SJCRH30 (cell line): ENCODE measurements at regions not wholly inside any gene's neighbourhood (a gene's known extent, or its start where the extent isn't known, plus 50 kb on each side); places are given as distances from the start of the nearest gene placed in this dataset.

Experiments used
- DNase-seq, 2 experiments: peaks; one replicate each; pipeline ENCODE4 v3.0.0-alpha.2; 2015 to 2020
- H3K27ac ChIP-seq: fragments of 250-450 bp; sonication (Bioruptor Pico); 2 replicates; pipeline ENCODE4 v1.5.1; 2020; ENCODE audit warnings: mild to moderate bottlenecking, moderate library complexity
- H3K27me3 ChIP-seq: fragments of 250-450 bp; sonication (Bioruptor Pico); 2 replicates; pipeline ENCODE4 v1.5.1; 2020; ENCODE audit warnings: mild to moderate bottlenecking, moderate library complexity
- H3K36me3 ChIP-seq: fragments of 250-450 bp; sonication (Bioruptor Pico); 2 replicates; pipeline ENCODE4 v1.5.1; 2020; ENCODE audit warnings: mild to moderate bottlenecking, moderate library complexity
- H3K4me1 ChIP-seq: fragments of 250-450 bp; sonication (Bioruptor Pico); 2 replicates; pipeline ENCODE4 v1.5.1; 2020; ENCODE audit warnings: mild to moderate bottlenecking, moderate library complexity
- H3K4me3 ChIP-seq: fragments of 250-450 bp; sonication (Bioruptor Pico); 2 replicates; pipeline ENCODE4 v1.5.1; 2020; ENCODE audit warnings: mild to moderate bottlenecking, moderate library complexity
- H3K9me3 ChIP-seq: fragments of 250-450 bp; sonication (Bioruptor Pico); replicated peaks from 2 replicates; pipeline ENCODE4 v1.5.1; 2020; ENCODE audit warnings: mild to moderate bottlenecking, moderate library complexity

- Histone ChIP-seq H3K27ac (no peak overlapping the region), H3K9me3 (no peaks in the 10 kb centered on the region), H3K4me3 (no peak overlapping the region), H3K27me3 (no peaks in the 10 kb centered on the region), H3K4me1 (no peaks in the 10 kb centered on the region), H3K36me3 (no peaks in the 10 kb centered on the region)
- DNase-seq = no peak
These were observed 401.2 kb downstream of the CDC14C start for GRCh38 chr7:49325571-49325970.

GRCh38 chr7:49327155-49327554 is 402.8 kb downstream of the CDC14C start:
- no peak overlapping the region for H3K4me3 ChIP-seq
- no peaks in the 10 kb centered on the region for H3K9me3 ChIP-seq
- no peaks in the 10 kb centered on the region for H3K27me3 ChIP-seq
- H3K4me1 ChIP-seq = no peaks in the 10 kb centered on the region
- H3K27ac ChIP-seq = no peak overlapping the region
- DNase-seq = no peak
- H3K36me3 ChIP-seq = no peaks in the 10 kb centered on the region

GRCh38 chr7:49333180-49333881 is 409.0 kb downstream of the CDC14C start:
- no peaks in the 10 kb centered on the region for H3K4me1 ChIP-seq
- no peak overlapping the region for H3K4me3 ChIP-seq
- no peaks in the 10 kb centered on the region for H3K27me3 ChIP-seq
- DNase-seq = no peak
- H3K9me3 ChIP-seq = no peaks in the 10 kb centered on the region
- H3K27ac ChIP-seq = no peak overlapping the region
- no peaks in the 10 kb centered on the region for H3K36me3 ChIP-seq

DNA sequence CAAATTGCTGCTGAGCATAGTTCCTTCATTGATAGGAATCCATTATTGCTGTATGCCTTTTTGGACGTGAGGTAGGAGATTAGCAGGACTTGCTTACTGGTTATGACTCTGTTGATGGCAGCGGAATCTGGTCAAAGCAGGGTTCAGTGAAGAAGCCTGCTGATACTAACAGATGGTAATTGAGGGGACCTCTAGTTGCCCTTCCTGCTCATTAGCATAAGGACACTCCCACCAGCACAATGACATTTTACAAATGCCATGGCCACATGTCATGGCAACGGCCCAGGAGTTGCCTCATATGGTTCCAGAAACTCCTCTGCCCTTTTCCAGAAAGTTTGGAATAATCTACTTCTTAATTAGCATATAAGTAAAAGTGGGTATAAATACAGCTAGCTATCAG is 417.5 kb downstream of the CDC14C start:
- Histone ChIP-seq H3K36me3 (no peaks in the 10 kb centered on the region), H3K4me3 (no peak overlapping the region), H3K4me1 (no peaks in the 10 kb centered on the region), H3K9me3 (no peaks in the 10 kb centered on the region), H3K27me3 (no peaks in the 10 kb centered on the region), H3K27ac (no peak overlapping the region)
- DNase-seq = no peak

GRCh38 chr7:49344556-49344955 is 420.2 kb downstream of the CDC14C start:
- Histone ChIP-seq H3K27me3 (no peaks in the 10 kb centered on the region), H3K36me3 (no peaks in the 10 kb centered on the region), H3K9me3 (no peaks in the 10 kb centered on the region), H3K4me3 (no peak overlapping the region), H3K4me1 (no peaks in the 10 kb centered on the region), H3K27ac (no peak overlapping the region)
- DNase-seq = no peak

GRCh38 chr7:49346195-49346899 is 422.0 kb downstream of the CDC14C start:
- Histone ChIP-seq H3K27me3 (0 out of 2 replicates have a peak, but pooled peaks cover 5% of the 10 kb centered on the region), H3K27ac (no peak overlapping the region)

GRCh38 chr7:49367072-49367471 is 406.4 kb upstream of the VWC2 start:
- Histone ChIP-seq H3K9me3 (no peaks in the 10 kb centered on the region), H3K27ac (no peak overlapping the region), H3K36me3 (no peaks in the 10 kb centered on the region), H3K4me3 (no peak overlapping the region), H3K27me3 (0 out of 2 replicates have a peak, but pooled peaks cover 3% of the 10 kb centered on the region), H3K4me1 (no peaks in the 10 kb centered on the region)
- DNase-seq = no peak

More at GRCh38 chr7:49346195-49346899, 422.0 kb downstream of the CDC14C start:
- Histone ChIP-seq H3K4me1 (no peaks in the 10 kb centered on the region), H3K9me3 (no peaks in the 10 kb centered on the region), H3K36me3 (no peaks in the 10 kb centered on the region), H3K4me3 (no peak overlapping the region)
- DNase-seq = no peak

- Histone ChIP-seq H3K36me3 (no peaks in the 10 kb centered on the region), H3K27ac (no peak overlapping the region), H3K4me1 (no peaks in the 10 kb centered on the region), H3K4me3 (no peak overlapping the region), H3K9me3 (no peaks in the 10 kb centered on the region), H3K27me3 (peaks cover 12% of the 10 kb centered on the region; the same call in 1 of the 2 replicates)
- no peak for DNase-seq
These were observed 401.7 kb upstream of the VWC2 start for GRCh38 chr7:49371771-49372170.

DNA sequence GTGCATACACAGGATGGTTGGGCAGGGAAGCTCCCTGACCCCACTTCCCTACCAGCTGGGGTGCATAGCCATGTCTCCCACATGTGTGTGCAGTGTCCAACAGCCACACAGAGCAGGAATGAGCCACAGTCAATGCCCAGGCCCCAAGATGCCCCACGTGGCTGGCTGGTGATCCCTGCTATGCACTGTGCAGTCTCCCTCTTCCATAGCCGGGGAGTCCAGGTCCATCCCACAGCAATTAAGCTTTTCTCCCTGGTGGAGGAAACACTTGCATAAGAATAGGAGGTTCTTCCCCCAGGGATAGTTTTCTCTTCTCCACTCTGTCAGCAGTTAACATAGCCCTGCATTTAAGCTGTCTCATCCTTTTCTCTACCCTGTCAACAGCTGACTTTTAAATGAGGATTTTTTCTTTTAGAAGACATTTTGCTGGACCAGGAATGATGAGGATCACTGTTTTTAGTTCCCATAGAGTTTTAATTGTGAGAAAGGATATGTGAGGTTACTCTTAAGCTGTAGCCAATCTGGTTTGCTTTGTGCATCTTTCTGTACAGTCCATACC is 396.5 kb upstream of the VWC2 start:
- H3K36me3 ChIP-seq = no peaks in the 10 kb centered on the region
- H3K9me3 ChIP-seq = 0 out of 2 replicates have a peak, but pooled peaks cover 4% of the 10 kb centered on the region
- no peaks in the 10 kb centered on the region for H3K4me1 ChIP-seq
- no peak for DNase-seq
- H3K27ac ChIP-seq = no peak overlapping the region
- no peak overlapping the region for H3K4me3 ChIP-seq
- H3K27me3 ChIP-seq = peaks cover 9% of the 10 kb centered on the region; the same call in 1 of the 2 replicates

GRCh38 chr7:49386792-49387191 is 386.6 kb upstream of the VWC2 start:
- Histone ChIP-seq H3K9me3 (no peaks in the 10 kb centered on the region), H3K4me3 (no peak overlapping the region), H3K4me1 (no peaks in the 10 kb centered on the region), H3K27me3 (peaks cover 4% of the 10 kb centered on the region; the same call in 1 of the 2 replicates), H3K36me3 (no peaks in the 10 kb centered on the region), H3K27ac (no peak overlapping the region)
- no peak for DNase-seq

GRCh38 chr7:49389871-49390479 is 383.5 kb upstream of the VWC2 start:
- DNase-seq = no peak
- no peaks in the 10 kb centered on the region for H3K27me3 ChIP-seq
- no peak overlapping the region for H3K4me3 ChIP-seq
- no peaks in the 10 kb centered on the region for H3K9me3 ChIP-seq
- no peak overlapping the region for H3K27ac ChIP-seq
- H3K4me1 ChIP-seq = no peaks in the 10 kb centered on the region
- no peaks in the 10 kb centered on the region for H3K36me3 ChIP-seq

DNA sequence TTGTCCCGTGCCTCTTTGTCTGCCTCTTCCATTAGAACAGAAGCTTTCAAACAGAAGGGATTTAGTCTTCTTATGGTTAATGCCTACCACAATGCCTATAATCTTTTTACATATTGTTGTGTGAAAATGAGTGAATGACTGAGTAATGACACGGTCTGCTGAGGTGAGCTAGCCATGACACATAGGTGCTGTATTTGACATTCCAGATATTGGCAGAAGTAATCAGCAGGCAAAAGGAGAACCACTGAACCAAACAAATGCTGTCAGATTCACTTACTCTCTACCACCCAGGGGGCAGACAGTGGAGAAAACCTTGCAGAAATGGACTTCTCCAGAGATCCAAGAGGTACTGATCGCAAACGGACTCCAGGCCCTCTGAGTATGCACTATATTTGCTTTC is 377.2 kb upstream of the VWC2 start:
- H3K9me3 ChIP-seq = no peaks in the 10 kb centered on the region
- 0 out of 2 replicates have a peak, but pooled peaks cover 2% of the 10 kb centered on the region for H3K4me1 ChIP-seq
- H3K27me3 ChIP-seq = no peaks in the 10 kb centered on the region
- H3K27ac ChIP-seq = no peak overlapping the region
- DNase-seq = no peak
- no peaks in the 10 kb centered on the region for H3K36me3 ChIP-seq
- no peak overlapping the region for H3K4me3 ChIP-seq

DNA sequence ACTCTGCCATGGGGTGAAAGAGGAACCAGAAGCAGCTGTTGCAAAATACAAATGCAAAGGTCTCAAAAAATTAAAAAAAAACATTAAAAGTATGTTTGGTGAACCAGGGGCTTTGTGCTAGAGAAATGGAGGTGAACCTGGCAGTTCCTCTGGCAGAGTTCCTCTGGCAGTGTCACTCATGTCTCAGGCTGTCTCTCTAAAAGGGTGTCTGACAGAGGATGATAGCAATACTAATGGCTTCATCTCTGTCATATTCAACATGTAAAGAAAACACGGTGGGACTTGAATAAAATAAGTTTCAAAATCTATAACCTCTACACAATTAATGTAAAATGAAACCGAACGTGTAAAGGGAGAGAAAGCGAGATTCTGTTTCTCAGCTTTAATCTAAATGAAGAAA is 375.7 kb upstream of the VWC2 start:
- DNase-seq = no peak
- 0 out of 2 replicates have a peak, but pooled peaks cover 2% of the 10 kb centered on the region for H3K4me1 ChIP-seq

DNA sequence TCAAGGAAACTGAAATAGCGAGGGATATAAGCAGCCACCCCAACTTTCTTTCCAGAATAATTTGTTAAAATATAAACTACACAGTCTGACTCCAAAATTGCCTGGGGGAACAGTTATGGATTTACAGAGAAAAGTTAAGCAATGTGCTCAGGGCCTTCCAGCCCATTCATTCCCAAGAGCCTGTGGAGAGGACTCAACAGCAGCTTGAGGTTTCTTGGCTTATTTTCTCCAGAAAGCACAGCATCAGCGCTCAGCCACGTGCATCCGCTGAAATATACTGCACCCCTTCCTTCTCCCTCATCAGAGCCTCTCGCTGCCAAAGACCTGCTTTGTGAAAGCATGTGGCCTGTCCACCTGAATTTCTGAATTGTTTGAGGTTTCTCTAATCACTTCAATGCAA is 375.2 kb upstream of the VWC2 start:
- DNase-seq = peak in 1 of 2 experiments; percentile 5
- H3K27ac ChIP-seq = no peak overlapping the region
- no peak overlapping the region for H3K4me3 ChIP-seq
- H3K9me3 ChIP-seq = no peaks in the 10 kb centered on the region
- H3K36me3 ChIP-seq = no peaks in the 10 kb centered on the region
- 0 out of 2 replicates have a peak, but pooled peaks cover 2% of the 10 kb centered on the region for H3K4me1 ChIP-seq
- no peaks in the 10 kb centered on the region for H3K27me3 ChIP-seq

More for the DNA sequence above, 375.7 kb upstream of the VWC2 start:
- H3K4me3 ChIP-seq = no peak overlapping the region
- H3K36me3 ChIP-seq = no peaks in the 10 kb centered on the region
- no peaks in the 10 kb centered on the region for H3K27me3 ChIP-seq
- H3K27ac ChIP-seq = no peak overlapping the region
- H3K9me3 ChIP-seq = no peaks in the 10 kb centered on the region

DNA sequence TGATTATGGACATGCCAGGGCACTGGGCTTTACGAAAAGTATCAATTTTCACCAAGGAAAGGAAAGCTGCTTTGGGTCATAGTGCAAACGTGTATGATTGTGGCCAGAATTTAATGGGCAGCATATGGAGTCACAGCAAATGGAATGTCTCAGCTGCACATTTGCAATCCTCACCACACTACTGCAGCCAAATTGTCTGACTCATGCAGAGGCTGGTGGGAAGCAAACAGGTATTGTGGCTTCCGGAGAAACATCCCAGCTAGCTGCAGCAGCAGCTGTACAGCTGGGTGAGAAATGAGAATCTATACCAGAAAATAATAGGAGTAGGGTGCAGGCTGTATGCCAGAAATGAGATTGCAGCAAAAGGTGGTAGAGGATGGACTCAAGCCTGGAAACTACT is 374.7 kb upstream of the VWC2 start:
- Histone ChIP-seq H3K27ac (no peak overlapping the region), H3K4me1 (0 out of 2 replicates have a peak, but pooled peaks cover 2% of the 10 kb centered on the region), H3K27me3 (no peaks in the 10 kb centered on the region), H3K36me3 (no peaks in the 10 kb centered on the region), H3K4me3 (no peak overlapping the region), H3K9me3 (no peaks in the 10 kb centered on the region)
- peak; percentile 14 to 41 for DNase-seq
